Type B pancreatic cell (in vitro differentiated cells): ENCODE measurements at regions not wholly inside any gene's neighbourhood (a gene's known extent, or its start where the extent isn't known, plus 50 kb on each side); places are given as distances from the start of the nearest gene placed in this dataset.

Source experiments
- DNase-seq: peaks from one replicate; pipeline ENCODE4 v3.0.0; 2021; ENCODE audit warnings: mixed read lengths; ENCODE audit not compliant: unreplicated experiment; ENCODE audit errors: extremely low spot score
- H3K27ac Mint-ChIP-seq: 2 replicates; pipeline ENCODE4 v1.8.0; 2021; ENCODE audit warnings: mild to moderate bottlenecking, mixed read lengths
- H3K27me3 Mint-ChIP-seq: 2 replicates; pipeline ENCODE4 v1.8.0; 2021; ENCODE audit warnings: mixed read lengths
- H3K36me3 Mint-ChIP-seq: 2 replicates; pipeline ENCODE4 v1.8.0; 2021; ENCODE audit warnings: mixed read lengths
- H3K4me1 Mint-ChIP-seq: one replicate; pipeline ENCODE4 v1.8.0; 2021; ENCODE audit warnings: mixed read lengths; ENCODE audit not compliant: unreplicated experiment
- H3K4me3 Mint-ChIP-seq: 2 replicates; pipeline ENCODE4 v1.8.0; 2021; ENCODE audit warnings: mild to moderate bottlenecking, mixed read lengths
- H3K9me3 Mint-ChIP-seq: 2 replicates; pipeline ENCODE4 v1.8.0; 2021; ENCODE audit warnings: mixed read lengths
- TF ChIP-seq, protein P1 (sequence below): fragments of 200-600 bp; sonication (generic); conservative IDR thresholded peaks from 2 replicates; pipeline ENCODE4 v1.5.0; 2021; ENCODE audit warnings: antibody characterized with exemption, mild to moderate bottlenecking

- no peaks in the 10 kb centered on the region for H3K9me3 Mint-ChIP-seq
- H3K4me1 Mint-ChIP-seq = no peaks in the 10 kb centered on the region
- peaks cover 23% of the 10 kb centered on the region for H3K27me3 Mint-ChIP-seq
- TF ChIP-seq, protein P1, sequence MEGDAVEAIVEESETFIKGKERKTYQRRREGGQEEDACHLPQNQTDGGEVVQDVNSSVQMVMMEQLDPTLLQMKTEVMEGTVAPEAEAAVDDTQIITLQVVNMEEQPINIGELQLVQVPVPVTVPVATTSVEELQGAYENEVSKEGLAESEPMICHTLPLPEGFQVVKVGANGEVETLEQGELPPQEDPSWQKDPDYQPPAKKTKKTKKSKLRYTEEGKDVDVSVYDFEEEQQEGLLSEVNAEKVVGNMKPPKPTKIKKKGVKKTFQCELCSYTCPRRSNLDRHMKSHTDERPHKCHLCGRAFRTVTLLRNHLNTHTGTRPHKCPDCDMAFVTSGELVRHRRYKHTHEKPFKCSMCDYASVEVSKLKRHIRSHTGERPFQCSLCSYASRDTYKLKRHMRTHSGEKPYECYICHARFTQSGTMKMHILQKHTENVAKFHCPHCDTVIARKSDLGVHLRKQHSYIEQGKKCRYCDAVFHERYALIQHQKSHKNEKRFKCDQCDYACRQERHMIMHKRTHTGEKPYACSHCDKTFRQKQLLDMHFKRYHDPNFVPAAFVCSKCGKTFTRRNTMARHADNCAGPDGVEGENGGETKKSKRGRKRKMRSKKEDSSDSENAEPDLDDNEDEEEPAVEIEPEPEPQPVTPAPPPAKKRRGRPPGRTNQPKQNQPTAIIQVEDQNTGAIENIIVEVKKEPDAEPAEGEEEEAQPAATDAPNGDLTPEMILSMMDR = no peak
- no peak for DNase-seq
- no peak overlapping the region for H3K27ac Mint-ChIP-seq
- no peak overlapping the region for H3K4me3 Mint-ChIP-seq
- no peaks in the 10 kb centered on the region for H3K36me3 Mint-ChIP-seq
Measured at GRCh38 chr2:118246726-118247125, 158.5 kb downstream of the INSIG2 start.

DNA sequence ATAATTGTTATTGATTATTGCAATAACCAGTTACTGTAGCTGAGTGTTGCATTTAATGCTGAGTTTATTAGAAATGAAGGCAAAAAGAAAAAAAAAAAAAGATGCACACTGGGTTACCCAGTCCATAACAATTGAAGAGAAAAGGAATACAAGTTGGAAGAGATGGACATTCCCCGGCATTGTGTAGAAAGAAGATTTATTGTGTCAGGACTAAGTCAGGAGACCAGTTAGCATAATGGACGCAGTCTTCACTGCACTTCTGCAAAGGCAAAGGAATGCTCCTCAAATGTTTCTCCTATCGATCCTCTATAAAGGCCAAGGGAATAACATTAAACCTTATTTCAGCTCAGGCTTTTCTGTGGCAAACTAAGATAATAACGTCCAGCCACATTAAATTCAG lies 157.8 kb downstream of the INSIG2 start:
- Mint-ChIP-seq H3K4me3 (no peak overlapping the region), H3K4me1 (no peaks in the 10 kb centered on the region), H3K9me3 (no peaks in the 10 kb centered on the region), H3K27ac (no peak overlapping the region), H3K27me3 (peaks cover 19% of the 10 kb centered on the region), H3K36me3 (no peaks in the 10 kb centered on the region)
- TF ChIP-seq, protein P1 = no peak
- no peak for DNase-seq

GRCh38 chr2:118244686-118245085 lies 156.4 kb downstream of the INSIG2 start:
- H3K4me1 Mint-ChIP-seq = no peaks in the 10 kb centered on the region
- no peak overlapping the region for H3K27ac Mint-ChIP-seq
- TF ChIP-seq, protein P1 = no peak
- no peak overlapping the region for H3K4me3 Mint-ChIP-seq
- H3K36me3 Mint-ChIP-seq = no peaks in the 10 kb centered on the region
- no peak for DNase-seq
- peaks cover 16% of the 10 kb centered on the region for H3K27me3 Mint-ChIP-seq
- no peaks in the 10 kb centered on the region for H3K9me3 Mint-ChIP-seq

- Mint-ChIP-seq H3K4me1 (no peaks in the 10 kb centered on the region), H3K4me3 (no peak overlapping the region), H3K36me3 (no peaks in the 10 kb centered on the region), H3K27me3 (peaks cover 12% of the 10 kb centered on the region), H3K9me3 (no peaks in the 10 kb centered on the region), H3K27ac (no peak overlapping the region)
- TF ChIP-seq, protein P1 = no peak
- DNase-seq = no peak
Measured at GRCh38 chr2:118243031-118243430, 154.8 kb downstream of the INSIG2 start.

GRCh38 chr2:118242216-118242615 lies 153.9 kb downstream of the INSIG2 start:
- DNase-seq = no peak
- TF ChIP-seq, protein P1 = no peak
- no peak overlapping the region for H3K4me3 Mint-ChIP-seq
- H3K36me3 Mint-ChIP-seq = no peaks in the 10 kb centered on the region
- no peaks in the 10 kb centered on the region for H3K4me1 Mint-ChIP-seq
- H3K27ac Mint-ChIP-seq = no peak overlapping the region
- no peaks in the 10 kb centered on the region for H3K9me3 Mint-ChIP-seq
- peaks cover 13% of the 10 kb centered on the region for H3K27me3 Mint-ChIP-seq

GRCh38 chr2:118241128-118241527 lies 152.9 kb downstream of the INSIG2 start:
- TF ChIP-seq, protein P1 = no peak
- Mint-ChIP-seq H3K27ac (no peak overlapping the region), H3K4me1 (no peaks in the 10 kb centered on the region), H3K9me3 (no peaks in the 10 kb centered on the region), H3K4me3 (no peak overlapping the region), H3K27me3 (peaks cover 18% of the 10 kb centered on the region), H3K36me3 (no peaks in the 10 kb centered on the region)
- DNase-seq = no peak
